Brain microvascular endothelial cell (primary cell): ENCODE measurements at regions not wholly inside any gene's neighbourhood (a gene's known extent, or its start where the extent isn't known, plus 50 kb on each side); places are given as distances from the start of the nearest gene placed in this dataset.

ENCODE experiments used
- DNase-seq: peaks from one replicate; pipeline ENCODE4 v3.0.0-alpha.2; 2020
- H3K27ac ChIP-seq: fragments of 250-450 bp; sonication (Bioruptor Pico); 2 replicates; pipeline ENCODE4 v1.5.1; 2020; ENCODE audit warnings: mild to moderate bottlenecking, moderate library complexity
- H3K27me3 ChIP-seq: fragments of 250-450 bp; sonication (Bioruptor Pico); replicated peaks from 2 replicates; pipeline ENCODE4 v1.5.1; 2020; ENCODE audit warnings: mild to moderate bottlenecking
- H3K36me3 ChIP-seq: fragments of 250-450 bp; sonication (Bioruptor Pico); replicated peaks from 2 replicates; pipeline ENCODE4 v1.5.1; 2020; ENCODE audit warnings: mild to moderate bottlenecking
- H3K4me3 ChIP-seq: 2 replicates; pipeline ENCODE4 v1.5.1; 2011; ENCODE audit warnings: low read depth, mild to moderate bottlenecking, control low read depth, low read length, moderate library complexity
- in situ Hi-C: cut with HindIII; loops from 2 replicates; pipeline ENCODE4 v1.10.0; 2017; ENCODE audit warnings: low sequenced_read_pairs, low pct_ligation_motif_present
- TF ChIP-seq, protein P1 (sequence below): IDR thresholded peaks from 2 replicates; pipeline ENCODE4 v1.5.1; 2011; ENCODE audit warnings: low read depth, mild to moderate bottlenecking, moderate library complexity, low read length, control low read depth, inconsistent platforms; ENCODE audit errors: missing control alignments

- TF ChIP-seq, protein P1, sequence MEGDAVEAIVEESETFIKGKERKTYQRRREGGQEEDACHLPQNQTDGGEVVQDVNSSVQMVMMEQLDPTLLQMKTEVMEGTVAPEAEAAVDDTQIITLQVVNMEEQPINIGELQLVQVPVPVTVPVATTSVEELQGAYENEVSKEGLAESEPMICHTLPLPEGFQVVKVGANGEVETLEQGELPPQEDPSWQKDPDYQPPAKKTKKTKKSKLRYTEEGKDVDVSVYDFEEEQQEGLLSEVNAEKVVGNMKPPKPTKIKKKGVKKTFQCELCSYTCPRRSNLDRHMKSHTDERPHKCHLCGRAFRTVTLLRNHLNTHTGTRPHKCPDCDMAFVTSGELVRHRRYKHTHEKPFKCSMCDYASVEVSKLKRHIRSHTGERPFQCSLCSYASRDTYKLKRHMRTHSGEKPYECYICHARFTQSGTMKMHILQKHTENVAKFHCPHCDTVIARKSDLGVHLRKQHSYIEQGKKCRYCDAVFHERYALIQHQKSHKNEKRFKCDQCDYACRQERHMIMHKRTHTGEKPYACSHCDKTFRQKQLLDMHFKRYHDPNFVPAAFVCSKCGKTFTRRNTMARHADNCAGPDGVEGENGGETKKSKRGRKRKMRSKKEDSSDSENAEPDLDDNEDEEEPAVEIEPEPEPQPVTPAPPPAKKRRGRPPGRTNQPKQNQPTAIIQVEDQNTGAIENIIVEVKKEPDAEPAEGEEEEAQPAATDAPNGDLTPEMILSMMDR = no peak
- no peaks in the 10 kb centered on the region for H3K36me3 ChIP-seq
- no peak overlapping the region for H3K27ac ChIP-seq
- no peaks in the 10 kb centered on the region for H3K27me3 ChIP-seq
- in situ Hi-C loops = no loop called here
- H3K4me3 ChIP-seq = no peak overlapping the region
- no peak for DNase-seq
Observed at GRCh38 chr2:175437167-175437566, 255.7 kb upstream of the ATP5MC3 start.

GRCh38 chr2:175436076-175436475, 254.6 kb upstream of the ATP5MC3 start:
- TF ChIP-seq, protein P1 = no peak
- Histone ChIP-seq H3K27me3 (no peaks in the 10 kb centered on the region), H3K4me3 (no peak overlapping the region), H3K27ac (no peak overlapping the region), H3K36me3 (no peaks in the 10 kb centered on the region)
- no peak for DNase-seq
- in situ Hi-C loops = no loop called here

DNA sequence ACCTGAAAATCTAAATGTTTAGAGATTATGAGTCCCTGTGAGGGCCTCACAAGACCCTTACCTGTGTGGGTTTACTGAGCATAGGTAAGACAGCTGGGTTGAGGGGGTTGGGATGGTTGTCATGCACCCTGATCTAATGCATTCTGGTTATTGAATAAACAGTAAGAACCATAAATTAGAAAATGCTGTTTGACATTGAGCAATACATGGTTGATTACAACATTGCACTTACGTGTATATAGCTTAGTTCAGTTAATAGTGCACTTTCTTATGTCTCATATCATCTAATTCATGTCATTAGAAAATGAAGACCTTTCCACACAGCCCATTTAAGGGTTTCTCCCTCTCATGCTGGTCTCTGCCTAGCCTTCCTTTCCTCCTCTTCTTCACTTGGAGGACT, 253.5 kb upstream of the ATP5MC3 start:
- H3K36me3 ChIP-seq = no peaks in the 10 kb centered on the region
- TF ChIP-seq, protein P1 = no peak
- in situ Hi-C loops = no loop called here
- H3K27ac ChIP-seq = no peak overlapping the region
- no peak overlapping the region for H3K4me3 ChIP-seq
- DNase-seq = no peak
- H3K27me3 ChIP-seq = no peaks in the 10 kb centered on the region

GRCh38 chr2:175432793-175433192, 251.3 kb upstream of the ATP5MC3 start:
- in situ Hi-C loops = no loop called here
- H3K27me3 ChIP-seq = no peaks in the 10 kb centered on the region
- TF ChIP-seq, protein P1 = no peak
- H3K4me3 ChIP-seq = no peak overlapping the region
- no peak for DNase-seq
- no peaks in the 10 kb centered on the region for H3K36me3 ChIP-seq
- H3K27ac ChIP-seq = no peak overlapping the region

GRCh38 chr2:175432021-175432420, 250.5 kb upstream of the ATP5MC3 start:
- DNase-seq = no peak
- TF ChIP-seq, protein P1 = no peak
- Histone ChIP-seq H3K27ac (no peak overlapping the region), H3K36me3 (no peaks in the 10 kb centered on the region), H3K4me3 (no peak overlapping the region), H3K27me3 (no peaks in the 10 kb centered on the region)
- in situ Hi-C loops = no loop called here

GRCh38 chr2:175431101-175431946, 249.8 kb upstream of the ATP5MC3 start:
- TF ChIP-seq, protein P1 = no peak
- DNase-seq = no peak
- H3K27me3 ChIP-seq = no peaks in the 10 kb centered on the region
- no peaks in the 10 kb centered on the region for H3K36me3 ChIP-seq
- H3K27ac ChIP-seq = no peak overlapping the region
- in situ Hi-C loops = no loop called here
- no peak overlapping the region for H3K4me3 ChIP-seq
